K562 (cell line): ENCODE measurements at regions not wholly inside any gene's neighbourhood (a gene's known extent, or its start where the extent isn't known, plus 50 kb on each side); places are given as distances from the start of the nearest gene placed in this dataset.

ENCODE experiments used
- ATAC-seq: fragments of 200-7000 bp; cut with Tn5 transposase; 3 replicates; pipeline ENCODE4 v1.9.1; 2020; ENCODE audit warnings: moderate library complexity
- BruUV-seq: library from RNA; stranded (reverse); fragments of 400-500 nt; replicated peaks from 2 replicates; lab custom pipeline; 2021; lab: Mats Ljungman, UMichigan
- CTCF ChIA-PET: fragments of 300-600 bp; formaldehyde crosslinking; extraction: SDS; loops from one replicate; lab custom pipeline; 2021; ENCODE audit warnings: low intra/inter-chr PET ratio; lab: Yijun Ruan, JAX
- POLR2A ChIA-PET: fragments of 300-600, 350-650 bp; sonication (Branson Sonifier 250); formaldehyde crosslinking; extraction: SDS; loops from one replicate; lab custom pipeline; 2021; ENCODE audit warnings: antibody characterized with exemption, inconsistent platforms; lab: Yijun Ruan, JAX
- DNase-seq, 4 experiments: peaks; one replicate each; pipeline versions ENCODE4 v3.0.0 to v3.0.0-alpha.2; 2011 to 2018; ENCODE audit warnings: low spot score in 3 of 4, mixed read lengths in 3 of 4; ENCODE audit errors: extremely low read depth in 1 of 4
- FAIRE-seq: peaks from 2 replicates; lab custom pipeline; 2011; peaks lifted over from hg19 to GRCh38; lab: Jason Lieb, UNC
- H2AFZ ChIP-seq: 2 replicates; pipeline ENCODE4 v1.6.0; 2011; ENCODE audit warnings: low read depth, low read length, control low read depth, inconsistent platforms
- H3K27ac ChIP-seq: fragments of 200-600 bp; 3 replicates; pipeline ENCODE4 v1.8.0; 2011; ENCODE audit warnings: low read depth, mild to moderate bottlenecking, control low read depth, inconsistent platforms, low read length, moderate library complexity, mixed read lengths; ENCODE audit errors: extremely low read depth
- H3K27me3 ChIP-seq, 2 experiments: fragments of 300-600 bp in 1 of 2; 2 replicates in 1 of 2; 3 replicates in 1 of 2; pipeline versions ENCODE4 v1.6.0 to v1.8.0; 2011; ENCODE audit warnings: inconsistent platforms in 2 of 2, low read length in 2 of 2, mild to moderate bottlenecking in 1 of 2, mixed read lengths in 1 of 2, moderate library complexity in 1 of 2; ENCODE audit not compliant: control insufficient read depth in 2 of 2, insufficient read depth in 2 of 2
- H3K36me3 ChIP-seq: fragments of 300-600 bp; 3 replicates; pipeline ENCODE4 v1.8.0; 2011; ENCODE audit warnings: mild to moderate bottlenecking, low read length, inconsistent platforms; ENCODE audit not compliant: control insufficient read depth, insufficient read depth
- H3K4me1 ChIP-seq, 2 experiments: fragments of 200-600 bp in 1 of 2; replicated peaks in 1 of 2; 2 replicates in 1 of 2; 3 replicates in 1 of 2; pipeline versions ENCODE4 v1.5.1 to v1.8.0; 2011; ENCODE audit warnings: inconsistent platforms in 2 of 2, low read length in 2 of 2, mild to moderate bottlenecking in 1 of 2, mixed read lengths in 1 of 2, moderate library complexity in 1 of 2; ENCODE audit not compliant: control insufficient read depth in 2 of 2, insufficient read depth in 2 of 2
- H3K4me2 ChIP-seq: 2 replicates; pipeline ENCODE4 v1.6.1; 2011; ENCODE audit warnings: low read length, control low read depth, inconsistent platforms, mixed read lengths; ENCODE audit not compliant: insufficient read depth
- H3K4me3 ChIP-seq: fragments of 200-600 bp; sonication (generic), shearing (Covaris generic); 2 replicates; pipeline ENCODE4 v1.5.1; 2016; ENCODE audit warnings: control low read depth, inconsistent platforms
- H3K79me2 ChIP-seq: fragments of 200-600 bp; 3 replicates; pipeline ENCODE4 v1.8.0; 2011; ENCODE audit warnings: low read length, inconsistent platforms; ENCODE audit not compliant: control insufficient read depth, insufficient read depth
- H3K9ac ChIP-seq, 2 experiments: 2 replicates each; pipeline versions ENCODE4 v1.6.0 to v1.6.1; 2011; ENCODE audit warnings: low read depth in 2 of 2, low read length in 2 of 2, control low read depth in 1 of 2, inconsistent platforms in 1 of 2, mild to moderate bottlenecking in 1 of 2, mixed read lengths in 1 of 2; ENCODE audit not compliant: insufficient read depth in 1 of 2
- H3K9me1 ChIP-seq: one replicate; pipeline ENCODE4 v1.6.0; 2011; ENCODE audit warnings: inconsistent platforms, mild to moderate bottlenecking, low read length, moderate library complexity; ENCODE audit not compliant: control insufficient read depth, insufficient read depth
- H3K9me3 ChIP-seq: replicated peaks from 2 replicates; pipeline ENCODE4 v1.5.1; 2011; ENCODE audit warnings: low read depth, low read length, inconsistent platforms; ENCODE audit not compliant: control insufficient read depth, insufficient read depth
- H4K20me1 ChIP-seq: replicated peaks from 2 replicates; pipeline ENCODE4 v1.6.1; 2011; ENCODE audit warnings: low read length, inconsistent platforms, mixed read lengths; ENCODE audit not compliant: control insufficient read depth, insufficient read depth
- STAT5B ChIP-seq: fragments of 250-450 bp; sonication (Bioruptor Pico); IDR thresholded peaks from 2 replicates; pipeline ENCODE4 v1.8.0; 2021; ENCODE audit warnings: mild to moderate bottlenecking, inconsistent platforms
- SUPT5H ChIP-seq: fragments of 450-650 bp; IDR thresholded peaks from 2 replicates; pipeline ENCODE4 v1.6.1; 2016
- ZNF165 ChIP-seq: fragments of 250-450 bp; sonication (Bioruptor Pico); IDR thresholded peaks from 2 replicates; pipeline ENCODE4 v1.4.0; 2020; ENCODE audit warnings: borderline replicate concordance
- ZNF57 ChIP-seq: fragments of 450-650 bp; formaldehyde crosslinking; IDR thresholded peaks from 2 replicates; pipeline ENCODE4 v1.4.0; 2020; ENCODE audit warnings: mild to moderate bottlenecking, moderate library complexity
- ZNF77 ChIP-seq: fragments of 250-450 bp; sonication (Bioruptor Pico); IDR thresholded peaks from 2 replicates; pipeline ENCODE4 v1.5.0; 2020
- WGBS: fragments of 100-300 bp; shearing (Covaris generic); methylation state at CpG from one replicate; pipeline ENCODE4 v1.1.6; 2016; ENCODE audit warnings: low coverage, mixed read lengths; ENCODE audit not compliant: insufficient coverage; ENCODE audit errors: missing lambda C conversion rate; 5-methylcytosine and 5-hydroxymethylcytosine counted together
- in situ Hi-C: fragments of 300-500 bp; cut with MboI; formaldehyde crosslinking; loops from 4 replicates; pipeline ENCODE4 v1.15.0; 2018; ENCODE audit warnings: inconsistent platforms, mixed read lengths
- intact Hi-C: fragments of 100-400 bp; cut with micrococcal nuclease; formaldehyde crosslinking; loops from 2 replicates; pipeline ENCODE4 v1.14.2; 2022
- TF ChIP-seq, protein P1 (sequence below): sonication (generic); formaldehyde crosslinking; IDR thresholded peaks from 2 replicates; pipeline ENCODE4 v1.8.1; 2023; ENCODE audit warnings: mild to moderate bottlenecking, missing genetic modification reagents, moderate library complexity

GRCh38 chr14:40630471-40630870 is 976.2 kb upstream of the LRFN5 start:
- Histone ChIP-seq H3K4me3 (peak overlapping the region; percentile 36), H3K27ac (no peak overlapping the region), H3K27me3 (no peaks in the 10 kb centered on the region), H3K79me2 (no peaks in the 10 kb centered on the region), H3K4me2 (peak overlapping the region; percentile 52), H3K4me1 (no peaks in the 10 kb centered on the region), H3K9ac (peak overlapping the region in 1 of 2 experiments; percentile 25; a peak in 1 of 4 replicates), H4K20me1 (no peaks in the 10 kb centered on the region), H3K36me3 (no peaks in the 10 kb centered on the region), H3K9me3 (no peaks in the 10 kb centered on the region), H2AFZ (peak overlapping the region; percentile 63), H3K9me1 (no peaks in the 10 kb centered on the region)
- intact Hi-C loops (no loop called here), in situ Hi-C loops (no loop called here)
- CTCF ChIA-PET: no interaction called here
- DNase-seq: no peak
- BruUV-seq: no TSS peak
- FAIRE-seq: no peak
- no peak for TF ChIP-seq ZNF77 (CRISPR knock-in tag)
- TF ChIP-seq ZNF165 (CRISPR knock-in tag): no peak
- TF ChIP-seq, protein P1, sequence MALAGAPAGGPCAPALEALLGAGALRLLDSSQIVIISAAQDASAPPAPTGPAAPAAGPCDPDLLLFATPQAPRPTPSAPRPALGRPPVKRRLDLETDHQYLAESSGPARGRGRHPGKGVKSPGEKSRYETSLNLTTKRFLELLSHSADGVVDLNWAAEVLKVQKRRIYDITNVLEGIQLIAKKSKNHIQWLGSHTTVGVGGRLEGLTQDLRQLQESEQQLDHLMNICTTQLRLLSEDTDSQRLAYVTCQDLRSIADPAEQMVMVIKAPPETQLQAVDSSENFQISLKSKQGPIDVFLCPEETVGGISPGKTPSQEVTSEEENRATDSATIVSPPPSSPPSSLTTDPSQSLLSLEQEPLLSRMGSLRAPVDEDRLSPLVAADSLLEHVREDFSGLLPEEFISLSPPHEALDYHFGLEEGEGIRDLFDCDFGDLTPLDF: no peak
- no peak for TF ChIP-seq ZNF57 (CRISPR knock-in tag)
- TF ChIP-seq STAT5B: no peak
- no peak for TF ChIP-seq SUPT5H
- ATAC-seq: no peak
- POLR2A ChIA-PET: interaction anchor here (0.5 to 0.6 kb wide), 2 partner anchors 18 to 651 kb away, joined by 3 read pairs; no protein-coding TSS in a partner anchor
- 8% methylated on average over 1 of the region's 1 CpG for WGBS
